GM12878 (cell line): ENCODE measurements at regions not wholly inside any gene's neighbourhood (a gene's known extent, or its start where the extent isn't known, plus 50 kb on each side); places are given as distances from the start of the nearest gene placed in this dataset.

Experiments used
- ATAC-seq: fragments of 200-7000 bp; cut with Tn5 transposase; 3 replicates; pipeline ENCODE4 v1.9.1; 2020; ENCODE audit warnings: mild to moderate bottlenecking, moderate library complexity
- BruUV-seq: library from RNA; stranded (reverse); fragments of 400-500 nt; replicated peaks from 2 replicates; lab custom pipeline; 2021; lab: Mats Ljungman, UMichigan
- CTCF ChIA-PET: fragments of 300-600 bp; sonication (Branson Sonifier 250); formaldehyde crosslinking; extraction: SDS; loops from one replicate; lab custom pipeline; 2021; ENCODE audit warnings: inconsistent platforms; lab: Yijun Ruan, JAX
- POLR2A ChIA-PET: fragments of 350-600 bp; formaldehyde crosslinking; extraction: SDS; loops from one replicate; lab custom pipeline; 2021; ENCODE audit warnings: inconsistent platforms; lab: Charles Lee
- RAD21 ChIA-PET: fragments of 300-600 bp; sonication (Branson Sonifier 250); formaldehyde crosslinking; loops from one replicate; lab custom pipeline; 2023; ENCODE audit warnings: antibody characterized with exemption; ENCODE audit not compliant: unreplicated experiment; lab: Charles Lee
- SMC1A ChIA-PET: fragments of 300-600 bp; sonication (Branson Sonifier 250); formaldehyde crosslinking; loops from one replicate; lab custom pipeline; 2023; ENCODE audit not compliant: unreplicated experiment, uncharacterized antibody; lab: Charles Lee
- DNase-seq: peaks from one replicate; pipeline ENCODE4 v3.0.0-alpha.2; 2011; ENCODE audit warnings: low read depth, low spot score
- FAIRE-seq: peaks from 3 replicates; lab custom pipeline; 2011; peaks lifted over from hg19 to GRCh38; lab: Jason Lieb, UNC
- H2AFZ ChIP-seq: 2 replicates; pipeline ENCODE4 v1.6.0; 2011; ENCODE audit warnings: low read depth, low read length, control low read depth; ENCODE audit not compliant: control insufficient read depth
- H3K27ac ChIP-seq: 2 replicates; pipeline ENCODE4 v1.5.1; 2011; ENCODE audit warnings: control low read depth; ENCODE audit not compliant: control insufficient read depth, insufficient read depth
- H3K27me3 ChIP-seq, 2 experiments: replicated peaks in 1 of 2; 2 replicates each; pipeline versions ENCODE4 v1.6.0 to v1.6.1; 2011; ENCODE audit warnings: low read length in 1 of 2; ENCODE audit not compliant: control insufficient read depth in 2 of 2, insufficient read depth in 2 of 2
- H3K36me3 ChIP-seq, 2 experiments: 2 replicates each; pipeline ENCODE4 v1.5.1; 2011; ENCODE audit warnings: low read length in 1 of 2; ENCODE audit not compliant: control insufficient read depth in 2 of 2, insufficient read depth in 2 of 2
- H3K4me1 ChIP-seq: 2 replicates; pipeline ENCODE4 v1.6.1; 2011; ENCODE audit warnings: mild to moderate bottlenecking, low read length, moderate library complexity, mixed read lengths; ENCODE audit not compliant: control insufficient read depth, insufficient read depth
- H3K4me2 ChIP-seq: 2 replicates; pipeline ENCODE4 v1.6.0; 2011; ENCODE audit warnings: control low read depth; ENCODE audit not compliant: control insufficient read depth, insufficient read depth
- H3K4me3 ChIP-seq: fragments of 200-600 bp; sonication (generic); 2 replicates; pipeline ENCODE4 v1.5.1; 2016
- H3K79me2 ChIP-seq: 2 replicates; pipeline ENCODE4 v1.6.0; 2011; ENCODE audit warnings: low read length; ENCODE audit not compliant: control insufficient read depth, insufficient read depth
- H3K9ac ChIP-seq: 2 replicates; pipeline ENCODE4 v1.8.0; 2011; ENCODE audit warnings: low read length, control low read depth, mixed read lengths; ENCODE audit not compliant: control insufficient read depth, insufficient read depth
- H3K9me3 ChIP-seq: replicated peaks from 3 replicates; pipeline ENCODE4 v1.5.1; 2011; ENCODE audit warnings: mild to moderate bottlenecking, low read length; ENCODE audit not compliant: control insufficient read depth, insufficient read depth
- H4K20me1 ChIP-seq: 2 replicates; pipeline ENCODE4 v1.6.0; 2011; ENCODE audit not compliant: control insufficient read depth, insufficient read depth
- CHD1 ChIP-seq: IDR thresholded peaks from 2 replicates; pipeline ENCODE4 v1.6.1; 2012; ENCODE audit warnings: low read depth, low read length, improper control_type of control experiment
- MEF2A ChIP-seq: IDR thresholded peaks from 2 replicates; pipeline ENCODE4 v1.6.1; 2011; ENCODE audit warnings: low read depth, mild to moderate bottlenecking, low read length, moderate library complexity; ENCODE audit not compliant: insufficient read depth
- MEF2B ChIP-seq: fragments of 450-650 bp; IDR thresholded peaks from 2 replicates; pipeline ENCODE4 v1.6.1; 2018; ENCODE audit warnings: mild to moderate bottlenecking, moderate library complexity; ENCODE audit not compliant: partially characterized antibody, poor library complexity, severe bottlenecking
- SKIL ChIP-seq: fragments of 450-650 bp; IDR thresholded peaks from 2 replicates; pipeline ENCODE4 v1.6.1; 2017; ENCODE audit warnings: mild to moderate bottlenecking, low read depth, inconsistent platforms; ENCODE audit not compliant: poor library complexity, severe bottlenecking
- SP1 ChIP-seq: IDR thresholded peaks from one replicate; pipeline ENCODE4 v1.6.1; 2011; ENCODE audit warnings: low read depth, low read length
- ZBED1 ChIP-seq: IDR thresholded peaks from 2 replicates; pipeline ENCODE4 v1.6.1; 2016; ENCODE audit warnings: borderline replicate concordance
- ZNF24 ChIP-seq: fragments of 450-650 bp; IDR thresholded peaks from 2 replicates; pipeline ENCODE4 v1.6.1; 2017; ENCODE audit warnings: antibody characterized with exemption, mild to moderate bottlenecking
- WGBS: methylation state at CpG from one replicate; pipeline ENCODE4 v1.1.6; 2016; ENCODE audit warnings: low lambda C conversion rate; ENCODE audit not compliant: insufficient replicate concordance, insufficient coverage; ENCODE audit errors: missing lambda C conversion rate; 5-methylcytosine and 5-hydroxymethylcytosine counted together
- in situ Hi-C: fragments of 300-500 bp; cut with MboI; formaldehyde crosslinking; loops from 9 replicates; pipeline ENCODE4 v1.14.3; 2018; ENCODE audit warnings: mixed read lengths
- intact Hi-C: fragments of 100-400 bp; cut with micrococcal nuclease; formaldehyde crosslinking; loops from one replicate; pipeline ENCODE4 v1.14.2; 2022; ENCODE audit not compliant: unreplicated experiment
- TF ChIP-seq, protein P1 (sequence below): fragments of 450-650 bp; IDR thresholded peaks from 2 replicates; pipeline ENCODE4 v1.6.1; 2017; ENCODE audit warnings: low read depth, mild to moderate bottlenecking, moderate library complexity
- TF ChIP-seq, protein P2 (sequence below): fragments of 450-650 bp; IDR thresholded peaks from 2 replicates; pipeline ENCODE4 v1.6.1; 2018; ENCODE audit warnings: mild to moderate bottlenecking, low read depth, moderate library complexity; ENCODE audit not compliant: partially characterized antibody
- TF ChIP-seq, protein P3 (sequence below): fragments of 150-350 bp; IDR thresholded peaks from 2 replicates; pipeline ENCODE4 v1.6.1; 2016; ENCODE audit warnings: low read depth, low read length
- TF ChIP-seq, protein P4 (sequence below): fragments of 450-650 bp; IDR thresholded peaks from 2 replicates; pipeline ENCODE4 v1.6.1; 2017; ENCODE audit warnings: borderline replicate concordance
- TF ChIP-seq, protein P5 (sequence below): IDR thresholded peaks from 2 replicates; pipeline ENCODE4 v1.6.1; 2011; ENCODE audit warnings: low read depth, mild to moderate bottlenecking, low read length, moderate library complexity, borderline replicate concordance; ENCODE audit errors: extremely low read depth

GRCh38 chr12:17841496-17841895, 248.5 kb downstream of the RERGL start:
- DNase-seq (no peak), FAIRE-seq (no peak), ATAC-seq (no peak)
- CTCF ChIA-PET = interaction anchor here (0.6 kb wide), 1 partner anchor 1455 kb away, joined by 3 read pairs; no protein-coding TSS in a partner anchor
- Histone ChIP-seq H3K4me2 (no peak overlapping the region), H3K9ac (no peak overlapping the region), H3K27me3 (no peaks in the 10 kb centered on the region), H3K4me1 (no peaks in the 10 kb centered on the region), H3K9me3 (no peaks in the 10 kb centered on the region), H3K4me3 (no peak overlapping the region), H3K79me2 (no peaks in the 10 kb centered on the region), H4K20me1 (no peaks in the 10 kb centered on the region), H3K27ac (no peak overlapping the region), H3K36me3 (no peaks in the 10 kb centered on the region), H2AFZ (no peak overlapping the region)
- intact Hi-C loops = no loop called here
- BruUV-seq = no TSS peak
- RAD21 ChIA-PET = no interaction called here
- SMC1A ChIA-PET = no interaction called here
- WGBS = 0% methylated on average over 1 of the region's 1 CpG
- in situ Hi-C loops = no loop called here
- POLR2A ChIA-PET = no interaction called here
- TF ChIP-seq SKIL = no peak
- TF ChIP-seq, protein P1, sequence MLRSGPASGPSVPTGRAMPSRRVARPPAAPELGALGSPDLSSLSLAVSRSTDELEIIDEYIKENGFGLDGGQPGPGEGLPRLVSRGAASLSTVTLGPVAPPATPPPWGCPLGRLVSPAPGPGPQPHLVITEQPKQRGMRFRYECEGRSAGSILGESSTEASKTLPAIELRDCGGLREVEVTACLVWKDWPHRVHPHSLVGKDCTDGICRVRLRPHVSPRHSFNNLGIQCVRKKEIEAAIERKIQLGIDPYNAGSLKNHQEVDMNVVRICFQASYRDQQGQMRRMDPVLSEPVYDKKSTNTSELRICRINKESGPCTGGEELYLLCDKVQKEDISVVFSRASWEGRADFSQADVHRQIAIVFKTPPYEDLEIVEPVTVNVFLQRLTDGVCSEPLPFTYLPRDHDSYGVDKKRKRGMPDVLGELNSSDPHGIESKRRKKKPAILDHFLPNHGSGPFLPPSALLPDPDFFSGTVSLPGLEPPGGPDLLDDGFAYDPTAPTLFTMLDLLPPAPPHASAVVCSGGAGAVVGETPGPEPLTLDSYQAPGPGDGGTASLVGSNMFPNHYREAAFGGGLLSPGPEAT = no peak
- no peak for TF ChIP-seq CHD1
- TF ChIP-seq, protein P2, sequence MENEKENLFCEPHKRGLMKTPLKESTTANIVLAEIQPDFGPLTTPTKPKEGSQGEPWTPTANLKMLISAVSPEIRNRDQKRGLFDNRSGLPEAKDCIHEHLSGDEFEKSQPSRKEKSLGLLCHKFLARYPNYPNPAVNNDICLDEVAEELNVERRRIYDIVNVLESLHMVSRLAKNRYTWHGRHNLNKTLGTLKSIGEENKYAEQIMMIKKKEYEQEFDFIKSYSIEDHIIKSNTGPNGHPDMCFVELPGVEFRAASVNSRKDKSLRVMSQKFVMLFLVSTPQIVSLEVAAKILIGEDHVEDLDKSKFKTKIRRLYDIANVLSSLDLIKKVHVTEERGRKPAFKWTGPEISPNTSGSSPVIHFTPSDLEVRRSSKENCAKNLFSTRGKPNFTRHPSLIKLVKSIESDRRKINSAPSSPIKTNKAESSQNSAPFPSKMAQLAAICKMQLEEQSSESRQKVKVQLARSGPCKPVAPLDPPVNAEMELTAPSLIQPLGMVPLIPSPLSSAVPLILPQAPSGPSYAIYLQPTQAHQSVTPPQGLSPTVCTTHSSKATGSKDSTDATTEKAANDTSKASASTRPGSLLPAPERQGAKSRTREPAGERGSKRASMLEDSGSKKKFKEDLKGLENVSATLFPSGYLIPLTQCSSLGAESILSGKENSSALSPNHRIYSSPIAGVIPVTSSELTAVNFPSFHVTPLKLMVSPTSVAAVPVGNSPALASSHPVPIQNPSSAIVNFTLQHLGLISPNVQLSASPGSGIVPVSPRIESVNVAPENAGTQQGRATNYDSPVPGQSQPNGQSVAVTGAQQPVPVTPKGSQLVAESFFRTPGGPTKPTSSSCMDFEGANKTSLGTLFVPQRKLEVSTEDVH = no peak
- TF ChIP-seq MEF2A = no peak
- TF ChIP-seq, protein P3, sequence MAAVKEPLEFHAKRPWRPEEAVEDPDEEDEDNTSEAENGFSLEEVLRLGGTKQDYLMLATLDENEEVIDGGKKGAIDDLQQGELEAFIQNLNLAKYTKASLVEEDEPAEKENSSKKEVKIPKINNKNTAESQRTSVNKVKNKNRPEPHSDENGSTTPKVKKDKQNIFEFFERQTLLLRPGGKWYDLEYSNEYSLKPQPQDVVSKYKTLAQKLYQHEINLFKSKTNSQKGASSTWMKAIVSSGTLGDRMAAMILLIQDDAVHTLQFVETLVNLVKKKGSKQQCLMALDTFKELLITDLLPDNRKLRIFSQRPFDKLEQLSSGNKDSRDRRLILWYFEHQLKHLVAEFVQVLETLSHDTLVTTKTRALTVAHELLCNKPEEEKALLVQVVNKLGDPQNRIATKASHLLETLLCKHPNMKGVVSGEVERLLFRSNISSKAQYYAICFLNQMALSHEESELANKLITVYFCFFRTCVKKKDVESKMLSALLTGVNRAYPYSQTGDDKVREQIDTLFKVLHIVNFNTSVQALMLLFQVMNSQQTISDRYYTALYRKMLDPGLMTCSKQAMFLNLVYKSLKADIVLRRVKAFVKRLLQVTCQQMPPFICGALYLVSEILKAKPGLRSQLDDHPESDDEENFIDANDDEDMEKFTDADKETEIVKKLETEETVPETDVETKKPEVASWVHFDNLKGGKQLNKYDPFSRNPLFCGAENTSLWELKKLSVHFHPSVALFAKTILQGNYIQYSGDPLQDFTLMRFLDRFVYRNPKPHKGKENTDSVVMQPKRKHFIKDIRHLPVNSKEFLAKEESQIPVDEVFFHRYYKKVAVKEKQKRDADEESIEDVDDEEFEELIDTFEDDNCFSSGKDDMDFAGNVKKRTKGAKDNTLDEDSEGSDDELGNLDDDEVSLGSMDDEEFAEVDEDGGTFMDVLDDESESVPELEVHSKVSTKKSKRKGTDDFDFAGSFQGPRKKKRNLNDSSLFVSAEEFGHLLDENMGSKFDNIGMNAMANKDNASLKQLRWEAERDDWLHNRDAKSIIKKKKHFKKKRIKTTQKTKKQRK = no peak
- no peak for TF ChIP-seq MEF2B
- TF ChIP-seq ZBED1 = no peak
- no peak for TF ChIP-seq SP1
- TF ChIP-seq, protein P4, sequence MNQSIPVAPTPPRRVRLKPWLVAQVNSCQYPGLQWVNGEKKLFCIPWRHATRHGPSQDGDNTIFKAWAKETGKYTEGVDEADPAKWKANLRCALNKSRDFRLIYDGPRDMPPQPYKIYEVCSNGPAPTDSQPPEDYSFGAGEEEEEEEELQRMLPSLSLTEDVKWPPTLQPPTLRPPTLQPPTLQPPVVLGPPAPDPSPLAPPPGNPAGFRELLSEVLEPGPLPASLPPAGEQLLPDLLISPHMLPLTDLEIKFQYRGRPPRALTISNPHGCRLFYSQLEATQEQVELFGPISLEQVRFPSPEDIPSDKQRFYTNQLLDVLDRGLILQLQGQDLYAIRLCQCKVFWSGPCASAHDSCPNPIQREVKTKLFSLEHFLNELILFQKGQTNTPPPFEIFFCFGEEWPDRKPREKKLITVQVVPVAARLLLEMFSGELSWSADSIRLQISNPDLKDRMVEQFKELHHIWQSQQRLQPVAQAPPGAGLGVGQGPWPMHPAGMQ = no peak
- TF ChIP-seq ZNF24 = no peak
- TF ChIP-seq, protein P5, sequence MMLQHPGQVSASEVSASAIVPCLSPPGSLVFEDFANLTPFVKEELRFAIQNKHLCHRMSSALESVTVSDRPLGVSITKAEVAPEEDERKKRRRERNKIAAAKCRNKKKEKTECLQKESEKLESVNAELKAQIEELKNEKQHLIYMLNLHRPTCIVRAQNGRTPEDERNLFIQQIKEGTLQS = no peak
